Left ventricle myocardium inferior (tissue), 1 donor: ENCODE measurements at regions not wholly inside any gene's neighbourhood (a gene's known extent, or its start where the extent isn't known, plus 50 kb on each side); places are given as distances from the start of the nearest gene placed in this dataset.

Experiments
- DNase-seq: peaks from one replicate; pipeline ENCODE4 v3.0.0-alpha.2; 2020
- H3K27ac ChIP-seq: fragments of 200-600 bp; replicated peaks from 2 replicates; pipeline ENCODE4 v1.8.0; 2021
- H3K27me3 ChIP-seq: fragments of 200-600 bp; 2 replicates; pipeline ENCODE4 v1.8.0; 2021; ENCODE audit warnings: low read depth
- H3K36me3 ChIP-seq: fragments of 200-600 bp; 2 replicates; pipeline ENCODE4 v1.8.0; 2021
- H3K4me1 ChIP-seq: fragments of 200-600 bp; 2 replicates; pipeline ENCODE4 v1.8.0; 2021
- H3K4me3 ChIP-seq: fragments of 200-600 bp; 2 replicates; pipeline ENCODE4 v1.8.0; 2021; ENCODE audit warnings: mild to moderate bottlenecking, moderate library complexity
- H3K9me3 ChIP-seq: fragments of 200-600 bp; replicated peaks from 2 replicates; pipeline ENCODE4 v1.8.0; 2021
- intact Hi-C: fragments of 100-400 bp; cut with micrococcal nuclease; formaldehyde crosslinking; loops from one replicate; pipeline ENCODE4 v1.11.0; 2022
- TF ChIP-seq, protein P1 (sequence below): fragments of 200-600 bp; IDR thresholded peaks from 2 replicates; pipeline ENCODE4 v1.8.0; 2021; ENCODE audit warnings: antibody characterized with exemption, mild to moderate bottlenecking, borderline replicate concordance
- donor health status: DM: no; HTN: yes; CAD: no; lungs with severe emphysema.

DNA sequence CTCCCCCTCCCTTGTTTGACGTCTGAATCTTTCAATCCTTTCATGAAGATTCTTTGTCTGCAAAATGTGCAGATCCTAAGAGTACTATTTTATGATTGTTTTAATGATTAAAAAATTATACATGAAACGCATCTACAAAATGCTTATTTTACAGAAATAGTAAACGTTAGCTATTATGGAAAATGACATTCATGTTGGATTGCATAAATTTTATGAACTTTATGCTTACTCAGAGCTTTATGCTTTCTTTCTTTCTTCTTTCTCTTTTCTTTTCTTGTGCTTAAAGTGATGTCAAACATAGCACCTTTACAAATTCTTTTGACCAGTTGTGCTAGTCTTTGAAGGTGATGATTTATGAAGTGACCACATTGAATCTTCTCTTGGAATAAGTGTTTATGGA, 805.4 kb downstream of the ADCYAP1 start:
- Histone ChIP-seq H3K4me3 (no peak overlapping the region), H3K4me1 (no peaks in the 10 kb centered on the region), H3K27me3 (no peaks in the 10 kb centered on the region), H3K9me3 (no peaks in the 10 kb centered on the region), H3K27ac (no peak overlapping the region), H3K36me3 (no peaks in the 10 kb centered on the region)
- TF ChIP-seq, protein P1, sequence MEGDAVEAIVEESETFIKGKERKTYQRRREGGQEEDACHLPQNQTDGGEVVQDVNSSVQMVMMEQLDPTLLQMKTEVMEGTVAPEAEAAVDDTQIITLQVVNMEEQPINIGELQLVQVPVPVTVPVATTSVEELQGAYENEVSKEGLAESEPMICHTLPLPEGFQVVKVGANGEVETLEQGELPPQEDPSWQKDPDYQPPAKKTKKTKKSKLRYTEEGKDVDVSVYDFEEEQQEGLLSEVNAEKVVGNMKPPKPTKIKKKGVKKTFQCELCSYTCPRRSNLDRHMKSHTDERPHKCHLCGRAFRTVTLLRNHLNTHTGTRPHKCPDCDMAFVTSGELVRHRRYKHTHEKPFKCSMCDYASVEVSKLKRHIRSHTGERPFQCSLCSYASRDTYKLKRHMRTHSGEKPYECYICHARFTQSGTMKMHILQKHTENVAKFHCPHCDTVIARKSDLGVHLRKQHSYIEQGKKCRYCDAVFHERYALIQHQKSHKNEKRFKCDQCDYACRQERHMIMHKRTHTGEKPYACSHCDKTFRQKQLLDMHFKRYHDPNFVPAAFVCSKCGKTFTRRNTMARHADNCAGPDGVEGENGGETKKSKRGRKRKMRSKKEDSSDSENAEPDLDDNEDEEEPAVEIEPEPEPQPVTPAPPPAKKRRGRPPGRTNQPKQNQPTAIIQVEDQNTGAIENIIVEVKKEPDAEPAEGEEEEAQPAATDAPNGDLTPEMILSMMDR = no peak
- intact Hi-C loops = no loop called here
- no peak for DNase-seq

DNA sequence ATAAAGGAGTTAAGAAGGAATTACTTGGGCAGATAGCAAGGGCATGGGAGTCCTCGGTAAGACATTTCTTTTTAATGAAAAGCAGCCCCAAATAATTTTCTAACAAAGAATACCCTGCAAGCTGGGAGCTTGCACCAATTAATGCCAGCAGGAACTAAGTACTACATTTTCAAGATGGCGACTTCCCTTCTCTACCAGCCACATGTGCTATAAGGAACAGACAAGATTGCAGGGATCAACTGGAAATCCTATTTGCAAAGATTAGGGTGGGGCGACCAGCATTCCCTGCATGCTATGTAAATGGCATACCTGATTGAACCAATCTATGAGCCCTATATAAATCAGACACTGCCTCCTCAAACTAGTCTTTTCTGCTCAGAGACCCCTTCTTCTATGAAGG, 827.5 kb downstream of the ADCYAP1 start:
- Histone ChIP-seq H3K4me3 (no peak overlapping the region), H3K36me3 (no peaks in the 10 kb centered on the region), H3K9me3 (no peaks in the 10 kb centered on the region), H3K27me3 (no peaks in the 10 kb centered on the region), H3K4me1 (no peaks in the 10 kb centered on the region), H3K27ac (no peak overlapping the region)
- TF ChIP-seq, protein P1 = no peak
- intact Hi-C loops = no loop called here
- no peak for DNase-seq

DNA sequence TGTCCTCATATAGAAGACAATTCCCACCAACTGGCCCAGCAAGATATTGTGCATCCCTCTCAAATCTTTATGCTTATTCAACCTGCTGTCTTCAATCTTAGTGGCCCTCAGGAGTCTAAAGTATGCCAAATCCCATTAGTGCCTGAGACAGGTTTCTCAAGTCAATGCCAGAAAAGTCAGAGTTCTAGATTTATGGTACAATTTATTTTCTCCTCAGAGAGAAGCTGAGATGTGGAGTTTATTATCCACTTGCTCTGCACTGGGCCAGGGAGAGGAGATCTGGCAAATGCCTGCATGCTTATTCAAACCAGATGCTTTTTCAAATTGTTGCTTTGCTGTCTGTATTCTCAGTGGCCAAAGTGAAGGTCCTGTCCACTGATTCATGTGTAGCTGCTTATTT, 825.2 kb downstream of the METTL4 start:
- DNase-seq = no peak
- TF ChIP-seq, protein P1 = no peak
- Histone ChIP-seq H3K27ac (no peak overlapping the region), H3K4me3 (no peak overlapping the region), H3K9me3 (peaks cover 5% of the 10 kb centered on the region), H3K27me3 (peaks cover 3% of the 10 kb centered on the region), H3K36me3 (no peaks in the 10 kb centered on the region), H3K4me1 (no peaks in the 10 kb centered on the region)
- intact Hi-C loops = no loop called here

DNA sequence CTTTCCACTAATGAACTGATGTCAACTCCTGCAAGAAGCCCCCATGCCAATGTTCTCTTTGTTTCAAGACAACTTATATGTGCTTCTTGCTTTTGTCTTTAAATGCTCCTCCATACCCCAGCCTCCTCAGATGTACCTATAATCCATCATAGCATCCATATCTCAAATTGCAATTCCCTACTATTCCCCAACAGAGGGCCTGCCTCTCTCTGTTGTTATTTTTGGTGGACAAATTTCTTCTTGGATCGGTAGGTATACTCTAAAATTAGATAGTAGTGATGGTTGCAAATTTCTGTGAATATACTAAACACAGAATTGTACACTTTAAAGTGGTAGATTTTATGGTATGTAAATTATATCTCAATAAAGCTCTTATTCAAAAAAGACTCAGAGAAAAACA, 820.1 kb downstream of the METTL4 start:
- intact Hi-C loops = no loop called here
- Histone ChIP-seq H3K9me3 (peaks cover 5% of the 10 kb centered on the region), H3K27me3 (peaks cover 3% of the 10 kb centered on the region), H3K27ac (no peak overlapping the region), H3K4me1 (no peaks in the 10 kb centered on the region), H3K4me3 (no peak overlapping the region), H3K36me3 (no peaks in the 10 kb centered on the region)
- TF ChIP-seq, protein P1 = no peak
- DNase-seq = no peak

DNA sequence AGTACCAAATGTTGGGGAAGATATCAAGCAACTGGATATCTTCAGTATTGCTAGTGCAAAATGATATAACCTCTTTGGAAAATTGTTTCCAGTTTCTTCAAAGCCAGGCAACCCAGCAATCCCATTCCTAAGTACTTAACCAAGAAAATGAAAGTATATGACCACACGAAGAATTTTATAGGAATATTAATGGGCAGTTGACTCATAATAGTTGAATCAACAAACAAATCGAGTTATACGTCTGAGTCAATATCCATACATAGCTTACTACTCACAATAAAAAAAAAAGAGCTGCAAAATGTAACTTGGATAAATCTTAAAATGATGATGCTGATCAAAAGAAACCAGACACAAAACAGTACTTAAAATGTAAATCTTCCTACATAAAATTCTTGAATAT, 810.4 kb downstream of the METTL4 start:
- H3K4me1 ChIP-seq = no peaks in the 10 kb centered on the region
- intact Hi-C loops = no loop called here
- no peak overlapping the region for H3K27ac ChIP-seq
- DNase-seq = no peak
- H3K36me3 ChIP-seq = no peaks in the 10 kb centered on the region
- peaks cover 7% of the 10 kb centered on the region for H3K9me3 ChIP-seq
- H3K27me3 ChIP-seq = no peaks in the 10 kb centered on the region
- TF ChIP-seq, protein P1 = no peak
- H3K4me3 ChIP-seq = no peak overlapping the region

DNA sequence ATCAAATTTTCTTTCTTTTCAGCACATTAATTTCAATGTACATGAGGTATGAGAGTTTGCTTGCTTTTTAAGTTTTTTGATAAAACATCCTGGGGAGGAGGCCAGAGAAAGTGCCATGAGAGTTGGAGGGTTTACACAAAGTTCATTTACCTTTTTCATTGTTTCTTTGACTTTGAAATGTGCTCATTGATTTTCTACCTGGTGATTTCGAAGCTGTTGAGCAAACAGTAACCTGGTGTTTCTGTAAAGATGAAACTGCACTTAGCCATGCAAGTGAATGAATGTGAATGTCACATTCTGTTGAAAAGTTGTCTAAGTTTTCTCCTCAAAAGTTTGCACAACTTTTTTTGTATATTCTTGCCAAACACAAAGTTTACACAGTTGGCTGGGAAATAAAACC, 797.0 kb downstream of the METTL4 start:
- DNase-seq = no peak
- H3K9me3 ChIP-seq = no peaks in the 10 kb centered on the region
- H3K4me1 ChIP-seq = peaks cover 19% of the 10 kb centered on the region
- TF ChIP-seq, protein P1 = no peak
- intact Hi-C loops = no loop called here
- no peak overlapping the region for H3K4me3 ChIP-seq
- H3K36me3 ChIP-seq = no peaks in the 10 kb centered on the region
- no peaks in the 10 kb centered on the region for H3K27me3 ChIP-seq
- no peak overlapping the region for H3K27ac ChIP-seq
